Transverse colon (tissue), 4 donors: ENCODE measurements at regions not wholly inside any gene's neighbourhood (a gene's known extent, or its start where the extent isn't known, plus 50 kb on each side); places are given as distances from the start of the nearest gene placed in this dataset.

Experiments
- DNase-seq: peaks from one replicate; pipeline ENCODE4 v3.0.0-alpha.2; 2019
- H3K27ac ChIP-seq, 4 donors: fragments of 200-600 bp; sonication (generic); 2 replicates each; pipeline ENCODE4 v1.5.1; 2016 to 2018; ENCODE audit warnings: inconsistent platforms in 4 of 4
- H3K27me3 ChIP-seq: fragments of 200-600 bp; sonication (generic); 2 replicates; pipeline ENCODE4 v1.5.1; 2017; ENCODE audit warnings: inconsistent platforms
- H3K36me3 ChIP-seq, 4 donors: fragments of 200-600 bp; sonication (generic); 2 replicates each; pipeline ENCODE4 v1.5.1; 2017 to 2019; ENCODE audit warnings: inconsistent platforms in 4 of 4
- H3K4me1 ChIP-seq, 4 donors: fragments of 200-600 bp; sonication (generic); 2 replicates each; pipeline ENCODE4 v1.5.1; 2017 to 2020; ENCODE audit warnings: inconsistent platforms in 4 of 4
- H3K4me3 ChIP-seq, 4 donors: fragments of 200-600 bp; sonication (generic); 1 replicate in 1 of 4; 2 replicates in 3 of 4; pipeline versions ENCODE4 v1.5.1 to v1.6.1; 2017 to 2019; ENCODE audit warnings: inconsistent platforms in 4 of 4
- H3K9me3 ChIP-seq, 2 donors: fragments of 200-600 bp; sonication (generic); 2 replicates each; pipeline ENCODE4 v1.5.1; 2017 to 2019; ENCODE audit warnings: inconsistent platforms in 2 of 2
- CTCF ChIP-seq, 5 experiments: fragments of 200-600 bp in 3 of 5; fragments of 450-650 bp in 2 of 5; sonication (generic) in 3 of 5; IDR thresholded peaks; 1 replicate in 2 of 5; 2 replicates in 3 of 5; pipeline ENCODE4 v1.5.1; 2016 to 2017; ENCODE audit warnings: antibody characterized with exemption in 5 of 5, inconsistent platforms in 3 of 5, mild to moderate bottlenecking in 2 of 5, moderate library complexity in 1 of 5
- EP300 ChIP-seq: sonication (generic); formaldehyde crosslinking; IDR thresholded peaks from one replicate; pipeline ENCODE4 v1.6.1; 2017; ENCODE audit warnings: antibody characterized with exemption, low read depth
- POLR2A ChIP-seq: fragments of 450-650 bp; IDR thresholded peaks from one replicate; pipeline ENCODE4 v1.6.1; 2016; ENCODE audit warnings: antibody characterized with exemption, mild to moderate bottlenecking, moderate library complexity
- POLR2AphosphoS5 ChIP-seq, 3 donors: sonication (generic); formaldehyde crosslinking; IDR thresholded peaks; one replicate each; pipeline ENCODE4 v1.6.1; 2016; ENCODE audit warnings: antibody characterized with exemption in 3 of 3
- WGBS, 2 donors: methylation state at CpG; one replicate each; pipeline ENCODE4 v1.1.5; 2018; ENCODE audit warnings: low coverage in 1 of 2; 5-methylcytosine and 5-hydroxymethylcytosine counted together
- in situ Hi-C, 4 donors: fragments of 200-750 bp; cut with MboI; loops; one replicate each; pipeline versions ENCODE4 v1.15.0 to v1.15.1; 2017; ENCODE audit warnings: low sequenced_read_pairs in 3 of 4, low pct_ligation_motif_present in 1 of 4, low pct_unique_long_range_greater_than_20kb in 1 of 4
- intact Hi-C: fragments of 100-400 bp; cut with DNase I; formaldehyde crosslinking; loops from one replicate; pipeline ENCODE4 v1.15.1; 2023; ENCODE audit warnings: low total_unique reads

GRCh38 chr4:181756451-181757095 is 486.6 kb upstream of the TENM3 start:
- Histone ChIP-seq H3K4me3 (no peak overlapping the region), H3K4me1 (no peaks in the 10 kb centered on the region), H3K36me3 (no peaks in the 10 kb centered on the region), H3K27me3 (no peaks in the 10 kb centered on the region), H3K27ac (no peak overlapping the region), H3K9me3 (no peaks in the 10 kb centered on the region)
- intact Hi-C loops: no loop called here
- no peak for DNase-seq
- WGBS, 2 donors: 69 to 75% methylated on average over 3 to 5 of the region's 5 CpGs
- TF ChIP-seq EP300 (no peak), CTCF (IDR thresholded peaks at IDR 0.05) (no peak), POLR2A (no peak), POLR2AphosphoS5 (IDR thresholded peaks at IDR 0.05) (no peak)
- in situ Hi-C loops: no loop called here

GRCh38 chr4:181757098-181757497 is 486.1 kb upstream of the TENM3 start:
- intact Hi-C loops: no loop called here
- Histone ChIP-seq H3K9me3 (no peaks in the 10 kb centered on the region), H3K27ac (no peak overlapping the region), H3K36me3 (no peaks in the 10 kb centered on the region), H3K4me1 (no peaks in the 10 kb centered on the region), H3K4me3 (no peak overlapping the region), H3K27me3 (no peaks in the 10 kb centered on the region)
- no peak for DNase-seq
- in situ Hi-C loops: no loop called here
- WGBS, 2 donors: 71 to 75% methylated on average over 1 to 3 of the region's 3 CpGs
- TF ChIP-seq EP300 (no peak), CTCF (IDR thresholded peaks at IDR 0.05) (no peak), POLR2A (no peak), POLR2AphosphoS5 (IDR thresholded peaks at IDR 0.05) (no peak)

- in situ Hi-C loops: no loop called here
- WGBS, 2 donors: 63 to 66% methylated on average over 7 to 8 of the region's 8 CpGs
Measured at GRCh38 chr4:181757910-181758660, 485.1 kb upstream of the TENM3 start.

GRCh38 chr4:181760560-181760959 is 482.6 kb upstream of the TENM3 start:
- H3K27me3 ChIP-seq: no peaks in the 10 kb centered on the region
- TF ChIP-seq EP300 (no peak), CTCF (IDR thresholded peaks at IDR 0.05) (no peak)
- DNase-seq: no peak
- H3K27ac ChIP-seq: no peak overlapping the region
- H3K4me3 ChIP-seq: no peak overlapping the region
- intact Hi-C loops: no loop called here
- no peaks in the 10 kb centered on the region for H3K9me3 ChIP-seq
- no peaks in the 10 kb centered on the region for H3K4me1 ChIP-seq
- in situ Hi-C loops: no loop called here
- no peaks in the 10 kb centered on the region for H3K36me3 ChIP-seq

More at GRCh38 chr4:181757910-181758660, 485.1 kb upstream of the TENM3 start:
- no peaks in the 10 kb centered on the region for H3K4me1 ChIP-seq
- H3K27me3 ChIP-seq: no peaks in the 10 kb centered on the region
- intact Hi-C loops: no loop called here
- TF ChIP-seq CTCF (IDR thresholded peaks at IDR 0.05): no peak
- no peak for TF ChIP-seq POLR2AphosphoS5 (IDR thresholded peaks at IDR 0.05)
- no peak for TF ChIP-seq POLR2A
- TF ChIP-seq EP300: no peak
- no peaks in the 10 kb centered on the region for H3K36me3 ChIP-seq
- DNase-seq: no peak
- no peak overlapping the region for H3K4me3 ChIP-seq
- H3K9me3 ChIP-seq: no peaks in the 10 kb centered on the region
- H3K27ac ChIP-seq: no peak overlapping the region
